Retina (tissue), 1 donor: ENCODE measurements at regions not wholly inside any gene's neighbourhood (a gene's known extent, or its start where the extent isn't known, plus 50 kb on each side); places are given as distances from the start of the nearest gene placed in this dataset.
"Not testable (repeated sequence)": the region's sequence is repeated elsewhere in the genome, so short reads cannot be mapped to it uniquely, and the experiment has no call there.

Source experiments
- DNase-seq: peaks from one replicate; pipeline ENCODE4 v3.0.0-alpha.2; 2016

- no peak for DNase-seq
Measured at GRCh38 chr12:94856324-94856723, 147.2 kb downstream of the NDUFA12 start.

DNA sequence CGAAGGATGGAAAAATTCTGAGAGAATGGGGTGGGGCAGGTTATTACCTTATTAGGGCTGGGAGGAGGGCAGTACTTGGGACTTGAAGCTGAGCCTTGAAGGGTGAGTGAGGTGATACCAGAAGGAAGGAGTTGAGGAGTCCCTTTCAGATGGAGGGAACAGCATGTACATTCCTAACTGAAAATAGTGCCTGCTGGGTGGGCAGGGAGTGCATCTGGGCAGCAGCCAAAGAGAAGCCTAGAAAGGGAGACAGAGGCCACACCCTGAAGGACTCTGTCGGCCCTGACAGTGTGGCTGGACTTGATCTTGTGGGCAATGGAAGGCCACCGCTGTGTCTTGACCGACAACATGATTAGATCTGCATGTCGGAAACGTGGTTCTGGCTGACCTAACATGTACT lies 147.6 kb downstream of the NDUFA12 start:
- DNase-seq: no peak

- no peak for DNase-seq
Measured at GRCh38 chr12:94851396-94852028, 152.0 kb downstream of the NDUFA12 start.

DNA sequence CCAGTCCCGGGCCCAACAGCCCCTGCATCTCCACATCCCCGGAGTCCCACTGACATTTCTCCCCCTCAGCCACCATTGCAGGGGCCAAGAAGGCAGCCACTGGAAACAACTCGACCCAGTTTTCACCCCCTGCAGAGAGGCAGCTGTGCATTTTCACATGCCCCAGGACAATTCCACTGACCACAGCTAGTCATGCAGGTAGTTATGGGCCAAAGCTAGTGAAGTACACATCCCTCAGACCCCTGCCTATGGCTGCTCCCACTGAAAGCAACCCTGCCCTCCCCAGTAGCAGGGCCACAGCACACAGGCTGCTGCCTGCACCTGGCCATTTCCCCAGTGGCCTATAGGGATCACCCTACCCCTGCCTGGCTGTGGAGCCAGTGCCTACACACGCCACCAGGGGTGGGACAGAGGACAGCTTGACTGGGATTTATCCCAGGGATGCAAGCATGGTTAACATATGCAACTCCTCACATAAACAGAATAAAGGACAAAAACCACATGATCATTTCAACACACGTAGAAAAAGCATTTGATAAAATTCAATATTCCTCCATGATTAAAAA lies 154.0 kb downstream of the NDUFA12 start:
- DNase-seq: peak; percentile 39

- DNase-seq: peak; percentile 12
Measured at GRCh38 chr12:94848966-94849365, 154.5 kb downstream of the NDUFA12 start.

GRCh38 chr12:94845110-94845509 lies 158.4 kb downstream of the NDUFA12 start:
- no peak for DNase-seq

- DNase-seq: no peak
Measured at GRCh38 chr12:94844452-94844851, 159.0 kb downstream of the NDUFA12 start.

DNA sequence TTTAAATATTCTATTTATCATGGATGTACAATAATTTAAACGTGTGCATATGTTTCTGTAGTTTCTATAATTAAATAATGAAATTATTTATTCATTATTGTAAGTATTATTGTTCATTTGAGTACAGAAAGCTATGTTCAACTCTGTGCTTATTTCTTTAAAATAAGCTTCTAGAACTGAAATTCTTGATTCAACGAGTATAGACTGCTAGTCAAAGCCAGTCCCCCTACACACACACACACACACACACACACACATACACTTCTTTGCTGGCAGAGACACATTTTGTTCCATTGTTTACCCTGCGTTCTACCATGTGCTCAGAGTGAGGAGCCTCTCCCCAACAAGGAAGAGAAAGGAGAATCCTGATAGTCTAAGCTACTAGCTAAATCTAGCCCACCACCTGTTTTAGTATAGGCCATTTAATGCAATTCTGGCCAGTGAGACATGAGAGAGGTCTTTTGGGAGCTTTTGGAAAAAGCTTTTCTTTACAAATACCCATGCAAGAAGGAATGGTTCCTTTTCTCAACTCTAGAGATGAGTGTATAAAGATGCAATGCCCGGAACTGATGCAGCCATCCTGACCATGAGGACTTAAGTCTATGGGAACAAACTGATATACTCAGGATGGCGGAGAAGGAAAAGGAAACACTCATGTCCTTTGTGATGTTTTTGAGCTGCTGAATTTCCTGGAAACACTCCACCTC lies 161.4 kb downstream of the NDUFA12 start:
- DNase-seq: no peak

- DNase-seq: no peak
Measured at GRCh38 chr12:94841177-94841576, 162.3 kb downstream of the NDUFA12 start.

DNA sequence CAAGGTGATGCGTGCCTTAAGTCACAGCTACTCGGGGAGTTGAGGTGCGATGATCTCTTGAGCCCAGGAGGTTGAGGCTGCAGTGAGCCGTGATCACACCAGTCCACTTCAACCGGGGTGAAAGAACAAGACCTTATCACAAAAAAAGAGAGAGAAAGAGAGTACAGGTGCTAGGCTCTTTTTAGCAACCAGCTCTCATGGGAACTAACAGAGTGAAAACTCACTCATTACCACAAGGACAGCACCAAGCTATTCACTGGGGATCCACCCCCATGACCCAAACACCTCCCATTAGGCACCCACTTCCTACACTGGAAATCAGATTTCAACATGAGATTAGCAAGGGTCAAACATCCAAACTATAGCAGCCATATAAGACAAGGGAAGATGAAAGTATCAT lies 164.2 kb downstream of the NDUFA12 start:
- no peak for DNase-seq

GRCh38 chr12:94836952-94837670 lies 166.4 kb downstream of the NDUFA12 start:
- DNase-seq: not testable (repeated sequence)

- no peak for DNase-seq
Measured at GRCh38 chr12:94834036-94834625, 169.4 kb downstream of the NDUFA12 start.

- peak; percentile 13 for DNase-seq
Measured at GRCh38 chr12:94832780-94833681, 170.5 kb downstream of the NDUFA12 start.

- DNase-seq: no peak
Measured at GRCh38 chr12:94832105-94832504, 171.4 kb downstream of the NDUFA12 start.

DNA sequence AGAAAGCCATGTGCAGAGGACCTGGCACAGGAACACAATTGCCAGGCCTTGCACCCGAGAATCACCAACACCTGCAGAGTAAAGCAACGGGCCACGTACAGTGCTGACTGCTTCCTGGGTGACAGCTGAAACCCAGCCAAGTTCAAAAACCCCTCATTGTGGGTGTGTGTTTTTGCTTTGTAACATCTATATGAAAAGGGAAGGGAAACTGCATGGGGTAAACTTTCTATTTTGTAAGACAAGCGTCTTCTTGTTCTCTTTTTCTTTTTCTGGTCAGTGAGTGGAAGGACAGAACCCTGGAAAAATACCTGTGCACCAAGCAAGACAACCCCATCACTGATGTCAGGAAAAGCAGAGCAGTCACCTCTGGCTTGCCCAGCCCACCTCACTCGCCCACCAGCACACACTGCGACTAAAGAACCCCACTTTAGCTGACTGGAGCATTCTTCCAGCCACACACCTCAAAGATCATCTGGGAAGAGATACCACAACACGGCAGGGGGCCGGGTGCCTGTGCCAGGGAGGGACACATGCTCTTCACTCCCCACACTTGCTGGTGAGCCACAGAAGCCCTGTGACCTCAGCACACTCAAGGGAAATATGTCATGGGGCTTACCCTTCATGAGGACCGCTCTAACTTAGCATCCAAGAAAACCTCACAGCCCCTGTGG lies 172.3 kb downstream of the NDUFA12 start:
- no peak for DNase-seq

DNA sequence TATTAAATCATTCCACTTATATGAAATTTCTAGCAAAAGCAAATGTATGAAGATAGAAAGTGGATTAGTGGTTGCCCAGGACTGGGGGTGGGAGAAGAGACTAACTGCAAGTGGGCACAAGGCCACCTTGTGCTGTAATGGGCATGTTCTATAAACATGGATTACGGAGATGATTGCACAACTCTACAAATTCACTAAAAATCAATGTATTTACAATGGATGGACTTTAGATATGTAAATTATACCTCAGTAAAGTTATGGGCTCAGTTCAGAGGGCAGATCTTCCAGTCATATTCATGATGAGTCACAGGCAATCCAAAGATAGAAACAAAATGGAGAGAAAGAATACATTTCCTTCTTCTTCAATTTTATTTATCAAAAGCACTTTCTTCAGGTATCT lies 173.9 kb downstream of the NDUFA12 start:
- DNase-seq: no peak

- DNase-seq: no peak
Measured at GRCh38 chr12:94819011-94819410, 168.7 kb upstream of the TMCC3 start.

GRCh38 chr12:94817695-94818075 lies 167.3 kb upstream of the TMCC3 start:
- no peak for DNase-seq

DNA sequence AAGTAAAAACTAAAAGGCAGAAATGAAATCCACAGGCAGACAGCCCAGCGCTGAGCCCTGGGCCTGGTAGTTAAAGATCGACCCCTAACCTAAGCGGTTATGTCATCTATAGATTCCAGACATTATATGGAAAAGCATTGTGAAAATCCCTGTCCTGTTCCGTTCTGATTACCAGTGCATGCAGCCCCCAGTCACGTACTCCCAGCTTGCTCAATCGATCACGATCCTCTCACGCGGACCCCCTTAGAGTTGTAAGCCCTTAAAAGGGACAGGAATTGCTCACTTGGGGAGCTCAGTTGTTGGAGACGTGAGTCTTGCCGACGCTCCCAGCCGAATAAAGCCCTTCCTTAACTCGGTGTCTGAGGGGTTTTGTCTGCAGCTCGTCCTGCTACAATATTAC lies 166.8 kb upstream of the TMCC3 start:
- DNase-seq: not testable (repeated sequence)

GRCh38 chr12:94816746-94817145 lies 166.4 kb upstream of the TMCC3 start:
- not testable (repeated sequence) for DNase-seq

- DNase-seq: no peak
Measured at GRCh38 chr12:94815958-94816357, 165.6 kb upstream of the TMCC3 start.

DNA sequence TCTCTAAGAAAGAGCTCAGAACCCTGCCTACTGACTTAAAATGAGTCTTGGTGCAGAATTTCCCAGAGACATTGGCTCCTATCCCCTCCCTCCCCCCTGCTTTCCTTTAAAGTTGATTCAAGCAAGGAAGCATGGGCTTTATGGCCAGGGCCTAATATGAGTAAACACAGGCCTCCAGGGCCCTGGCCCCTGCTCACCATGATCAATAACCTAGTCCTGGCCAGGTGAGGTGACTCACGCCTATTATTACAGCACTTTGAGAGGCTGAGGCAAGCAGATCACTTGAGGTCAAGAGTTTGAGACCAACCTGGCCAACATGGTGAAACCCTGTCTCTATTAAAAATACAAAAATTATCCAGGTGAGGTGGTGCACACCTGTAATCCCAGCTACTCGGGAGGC lies 165.1 kb upstream of the TMCC3 start:
- no peak for DNase-seq
